ENCODE measurements at regions not wholly inside any gene's neighbourhood (a gene's known extent, or its start where the extent isn't known, plus 50 kb on each side); places are given as distances from the start of the nearest gene placed in this dataset.

- DNase-seq, result no peak
These were observed 85.6 kb downstream of the SNAPC1 start for GRCh38 chr14:61847861-61848260.

GRCh38 chr14:61854898-61855297, 92.7 kb downstream of the SNAPC1 start:
- DNase-seq, result no peak

- peak; percentile 73 for DNase-seq
These were observed 98.2 kb downstream of the SNAPC1 start for GRCh38 chr14:61860294-61860918.

- no peak for DNase-seq
These were observed 99.2 kb downstream of the SNAPC1 start for GRCh38 chr14:61861320-61861865.

- no peak for DNase-seq
These were observed 102.2 kb downstream of the SNAPC1 start for GRCh38 chr14:61864329-61864898.

GRCh38 chr14:61866932-61867920, 105.0 kb downstream of the SNAPC1 start:
- DNase-seq, result no peak

GRCh38 chr14:61868846-61869245, 106.6 kb downstream of the SNAPC1 start:
- DNase-seq, result no peak

GRCh38 chr14:61870163-61870562, 107.9 kb downstream of the SNAPC1 start:
- DNase-seq, result no peak

- no peak for DNase-seq
These were observed 110.2 kb downstream of the SNAPC1 start for GRCh38 chr14:61872452-61872851.

- no peak for DNase-seq
These were observed 113.3 kb downstream of the SNAPC1 start for GRCh38 chr14:61875483-61875882.

- no peak for DNase-seq
These were observed 114.3 kb downstream of the SNAPC1 start for GRCh38 chr14:61876362-61877034.

- DNase-seq, result no peak
These were observed 114.8 kb downstream of the SNAPC1 start for GRCh38 chr14:61877035-61877390.

GRCh38 chr14:61877768-61878167, 115.5 kb downstream of the SNAPC1 start:
- no peak for DNase-seq

GRCh38 chr14:61878931-61879330, 116.7 kb downstream of the SNAPC1 start:
- no peak for DNase-seq

GRCh38 chr14:61881046-61881445, 118.8 kb downstream of the SNAPC1 start:
- no peak for DNase-seq

- no peak for DNase-seq
These were observed 122.5 kb downstream of the SNAPC1 start for GRCh38 chr14:61884711-61885110.

GRCh38 chr14:61885203-61885961, 123.2 kb downstream of the SNAPC1 start:
- DNase-seq, result no peak

GRCh38 chr14:61887628-61888027, 125.4 kb downstream of the SNAPC1 start:
- no peak for DNase-seq

- DNase-seq, result peak; percentile 41
These were observed 127.7 kb downstream of the SNAPC1 start for GRCh38 chr14:61889914-61890351.

- DNase-seq, result no peak
These were observed 128.9 kb downstream of the SNAPC1 start for GRCh38 chr14:61891170-61891569.

GRCh38 chr14:61891810-61892209, 129.6 kb downstream of the SNAPC1 start:
- no peak for DNase-seq

GRCh38 chr14:61893371-61893940, 131.2 kb downstream of the SNAPC1 start:
- DNase-seq, result no peak
